ENCODE measurements at regions not wholly inside any gene's neighbourhood (a gene's known extent, or its start where the extent isn't known, plus 50 kb on each side); places are given as distances from the start of the nearest gene placed in this dataset.

DNA sequence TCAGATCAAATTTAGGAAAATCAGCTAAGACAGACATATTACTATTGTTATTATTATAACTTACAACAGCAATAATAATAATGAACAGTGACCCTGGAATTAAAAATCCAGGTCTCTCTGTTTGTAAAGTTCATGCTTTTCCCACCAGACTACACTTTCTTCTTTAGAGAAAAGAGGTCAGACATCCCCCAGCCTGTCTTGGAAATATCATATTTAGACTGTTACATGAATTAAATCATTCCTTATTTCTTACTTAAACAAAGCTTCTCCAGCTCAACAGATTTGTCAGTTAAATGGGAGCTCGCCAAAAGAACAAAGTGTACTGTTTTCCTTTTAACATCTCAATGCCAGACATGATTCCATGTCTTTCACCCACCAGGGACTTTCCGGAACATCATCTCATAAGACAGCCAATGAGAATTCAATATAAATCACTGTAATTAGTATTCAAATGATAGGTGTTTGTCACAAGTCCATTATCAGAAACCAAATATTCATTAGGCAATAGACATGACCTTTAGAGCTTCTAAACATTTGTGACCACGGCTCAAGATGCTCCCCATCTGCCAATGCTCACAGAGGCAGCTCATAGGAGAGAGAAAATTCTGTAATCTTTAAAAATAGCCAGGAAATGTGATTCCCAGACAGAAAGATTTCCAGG, 351.9 kb downstream of the ENC1 start:
- no peak for DNase-seq (ENCODE audit: low read depth)

DNA sequence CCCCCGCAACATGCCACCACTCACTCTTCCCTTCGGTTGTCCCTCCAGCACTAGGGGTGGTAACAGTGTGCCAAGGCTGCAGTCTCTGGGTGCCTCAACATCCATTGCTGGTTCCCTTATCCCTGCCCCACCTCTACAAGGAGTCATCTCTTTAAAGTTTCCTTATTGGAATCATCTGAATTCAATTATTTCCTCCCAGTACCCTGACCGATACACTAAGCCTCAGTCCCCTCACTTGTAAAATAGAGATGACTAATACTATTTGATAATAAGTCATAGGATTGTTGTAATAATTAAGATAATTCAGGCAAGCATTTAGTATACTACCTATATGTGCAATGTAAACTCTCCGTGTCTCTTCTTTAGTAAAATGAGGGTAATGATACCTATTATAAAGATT, 352.5 kb downstream of the ENC1 start:
- DNase-seq (ENCODE audit: low read depth), result no peak

DNA sequence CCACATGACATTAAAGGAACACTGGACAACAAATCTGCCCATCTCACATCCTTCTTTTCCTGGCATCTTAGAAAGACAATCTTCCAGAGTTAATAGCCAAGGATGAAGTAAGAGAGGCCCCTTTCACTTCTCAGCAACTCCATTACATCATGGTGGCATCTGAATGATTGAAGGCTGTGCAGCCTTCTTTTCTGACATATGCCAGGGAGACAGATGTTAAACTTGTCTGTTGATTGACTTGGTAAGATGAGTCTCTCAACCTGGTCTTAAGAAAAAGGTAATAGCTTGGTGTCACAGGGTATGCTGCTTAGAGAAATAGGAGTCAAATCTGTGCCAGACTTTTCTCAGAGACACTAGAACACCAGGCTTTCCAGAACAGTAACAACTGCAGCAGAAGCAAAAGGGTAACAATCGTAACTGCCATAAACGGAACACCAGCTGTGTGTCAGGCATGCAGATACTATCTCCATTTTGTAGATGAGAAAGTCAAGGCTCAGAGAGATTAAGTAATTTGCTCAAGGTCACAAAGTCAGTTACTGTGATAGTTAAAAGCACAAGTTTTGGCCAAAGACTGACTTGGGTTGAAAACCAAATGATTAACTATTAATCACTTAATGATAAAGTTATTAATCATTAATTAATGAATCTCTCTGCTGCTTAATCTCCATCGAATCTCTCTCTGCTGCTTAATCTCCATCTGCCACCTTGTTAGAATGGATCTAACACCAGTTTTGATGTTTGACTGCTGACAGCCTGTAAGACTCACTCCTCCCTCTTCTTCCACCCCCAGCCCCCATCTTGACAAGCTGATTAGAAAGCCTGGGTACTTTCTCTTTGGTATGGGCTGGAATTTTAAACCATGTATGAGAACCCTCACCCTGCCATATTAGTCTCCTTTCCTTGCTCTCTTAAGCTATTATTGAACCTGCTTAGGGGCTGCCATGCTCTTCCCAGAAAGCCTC, 353.5 kb downstream of the ENC1 start:
- DNase-seq (ENCODE audit: low read depth), result no peak

DNA sequence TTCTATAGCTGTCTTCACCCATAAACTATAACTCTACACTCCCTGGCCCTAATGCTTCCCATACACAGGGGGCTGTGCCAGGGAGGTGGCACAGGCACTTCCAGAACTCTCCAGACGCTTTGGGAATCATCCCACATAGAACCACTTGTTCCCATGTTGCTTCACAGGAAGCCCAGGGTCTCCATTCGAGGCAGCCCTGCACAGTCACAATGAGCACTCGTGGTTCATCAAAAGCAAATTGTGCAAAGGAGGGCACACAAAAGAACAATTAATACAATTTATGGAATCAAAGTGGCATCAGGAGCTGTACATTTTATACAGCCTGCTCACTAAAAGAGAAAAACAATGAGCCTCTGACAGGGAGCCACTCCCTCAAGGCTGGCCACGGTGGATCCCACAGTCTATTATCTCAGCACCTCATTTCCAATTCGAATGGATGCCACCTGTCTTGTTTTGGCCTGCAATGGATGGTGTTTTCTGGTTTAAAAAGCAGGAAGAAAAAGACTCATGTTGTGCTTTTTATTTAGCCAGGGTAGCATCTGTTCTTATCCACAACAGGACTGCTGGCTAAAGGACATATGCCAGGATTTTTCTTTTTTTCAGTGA, 354.8 kb downstream of the ENC1 start:
- no peak for DNase-seq (ENCODE audit: low read depth)

DNA sequence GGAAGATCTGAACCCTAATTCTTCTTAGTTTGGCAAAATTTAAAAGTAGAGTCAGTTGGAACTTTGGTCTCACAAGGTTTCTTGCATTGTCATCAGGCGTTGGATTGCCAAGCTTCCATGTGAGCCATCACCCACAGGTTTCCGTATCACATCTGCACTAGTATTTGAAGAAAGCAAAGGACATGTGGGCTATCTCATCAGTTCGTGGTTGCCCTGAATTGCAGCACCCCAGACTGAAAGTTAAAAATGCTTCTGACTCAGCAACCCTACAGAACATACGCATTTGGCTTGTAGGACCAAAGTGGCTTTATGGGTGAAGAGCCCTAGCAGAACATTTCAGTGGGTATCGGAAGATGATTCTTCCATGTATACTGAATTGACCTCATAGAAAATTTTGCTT, 358.0 kb downstream of the ENC1 start:
- DNase-seq (ENCODE audit: low read depth), result no peak

DNA sequence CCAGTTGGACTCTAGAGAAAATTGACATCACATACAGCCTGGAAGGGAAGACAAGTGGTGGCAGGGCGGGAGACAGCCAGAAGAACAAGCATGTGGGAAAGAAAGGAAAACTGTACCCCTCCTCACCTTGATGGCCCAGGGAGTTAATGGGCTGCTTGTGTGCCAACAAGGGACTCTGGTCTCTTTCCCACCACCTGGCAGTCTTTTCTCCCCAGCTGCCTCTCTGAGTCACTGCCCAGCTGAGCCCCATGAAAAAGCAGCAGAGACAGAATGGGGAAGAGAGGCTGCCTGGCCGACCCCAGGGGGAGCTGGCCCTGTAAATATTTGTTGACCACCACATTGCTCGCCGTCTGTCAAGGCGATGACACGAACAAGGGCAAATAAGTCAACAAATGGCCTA, 359.4 kb downstream of the ENC1 start:
- DNase-seq (ENCODE audit: low read depth), result no peak

DNA sequence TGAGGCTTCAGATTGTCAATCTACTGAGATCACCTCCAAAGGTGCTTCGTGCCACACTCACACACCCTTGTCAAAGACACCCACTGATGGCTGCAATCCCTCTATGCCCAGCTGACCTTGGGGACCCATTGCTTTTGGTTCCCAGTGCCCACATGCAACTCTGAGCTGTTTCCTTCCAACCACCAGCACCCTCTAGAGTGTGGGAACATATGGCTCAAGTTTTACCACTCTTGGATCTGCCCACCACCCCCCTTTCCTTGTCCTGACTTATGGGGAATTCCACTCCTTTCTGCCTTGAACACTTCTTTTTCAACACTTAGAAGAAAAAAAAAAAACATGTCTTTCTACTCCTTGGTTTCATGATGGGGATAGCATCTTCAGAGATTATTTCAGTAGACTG, 360.2 kb downstream of the ENC1 start:
- DNase-seq (ENCODE audit: low read depth), result no peak

DNA sequence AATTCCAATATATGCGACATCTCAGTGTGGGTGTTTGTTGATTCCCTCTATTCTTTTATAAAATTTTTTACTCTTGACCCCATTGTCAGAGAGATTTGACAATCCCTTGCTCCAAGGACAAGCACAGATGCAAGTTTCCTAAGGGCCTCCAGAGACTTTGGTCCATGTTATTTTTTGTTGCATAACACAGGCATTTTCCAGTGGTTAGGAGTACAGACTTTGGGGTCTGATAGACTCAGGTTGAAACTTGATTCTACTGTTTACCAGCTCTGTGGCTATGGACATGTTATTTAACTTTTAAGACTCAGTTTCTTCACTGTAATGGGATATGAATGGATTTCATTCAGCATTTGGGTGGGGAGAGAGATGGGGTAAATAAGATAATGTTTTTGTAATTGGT, 361.3 kb downstream of the ENC1 start:
- no peak for DNase-seq (ENCODE audit: low read depth)

DNA sequence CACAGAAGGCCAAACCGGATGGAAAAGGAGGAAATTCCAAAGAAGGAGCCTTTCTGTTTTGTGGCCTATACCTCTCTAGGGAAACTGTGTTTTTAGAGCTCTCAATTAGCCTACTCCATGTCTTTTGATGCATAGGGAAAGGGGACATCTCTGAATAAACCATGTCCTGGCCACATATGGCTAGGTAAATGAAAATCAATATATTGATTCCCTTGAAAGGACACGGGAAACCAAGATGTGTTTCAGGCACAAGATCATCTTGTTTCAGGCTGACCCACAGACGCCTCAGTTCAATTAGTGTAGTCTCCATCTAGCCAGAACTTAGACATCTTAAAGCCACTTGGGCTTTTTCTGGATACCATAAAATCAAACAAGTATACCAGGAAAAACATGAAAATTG, 363.1 kb downstream of the ENC1 start:
- DNase-seq (ENCODE audit: low read depth), result no peak

DNA sequence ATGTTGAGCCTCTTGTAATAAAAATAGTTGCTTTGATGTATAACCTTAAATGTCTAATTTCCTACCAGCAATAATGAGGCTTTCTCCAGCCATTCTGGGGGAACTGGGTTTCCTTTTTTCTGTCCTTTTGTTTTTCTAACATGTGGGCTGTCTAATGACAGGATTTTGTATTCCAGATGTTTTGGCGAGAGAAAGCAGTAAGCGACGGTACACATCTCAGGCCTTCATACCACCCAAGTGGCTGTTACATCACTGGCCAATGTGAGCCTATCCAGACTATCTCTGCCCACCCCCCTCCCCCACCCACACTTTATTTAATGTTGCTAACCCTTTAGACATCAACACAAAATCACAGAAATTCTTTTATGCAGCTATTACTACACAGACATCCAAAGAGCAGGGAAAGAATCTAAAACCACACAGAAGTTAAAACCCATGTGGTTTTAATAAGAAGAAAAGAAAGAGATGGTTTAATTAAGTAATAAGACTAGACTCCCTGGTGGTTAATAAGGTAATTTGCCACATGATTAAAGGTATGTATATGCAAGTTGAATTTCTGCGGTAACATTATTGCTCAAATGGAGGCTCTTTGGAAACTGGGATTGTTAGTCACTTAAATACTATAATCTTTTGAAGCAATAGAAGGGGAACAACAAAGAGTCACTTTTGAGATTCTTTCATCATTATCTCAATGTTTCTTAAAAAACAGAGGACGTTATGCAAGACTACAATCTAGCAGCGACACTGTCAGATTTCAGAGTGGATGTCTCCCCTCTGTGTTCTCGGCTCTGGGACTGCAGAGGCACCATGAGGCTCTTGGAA, 365.1 kb downstream of the ENC1 start:
- DNase-seq (ENCODE audit: low read depth), result no peak

DNA sequence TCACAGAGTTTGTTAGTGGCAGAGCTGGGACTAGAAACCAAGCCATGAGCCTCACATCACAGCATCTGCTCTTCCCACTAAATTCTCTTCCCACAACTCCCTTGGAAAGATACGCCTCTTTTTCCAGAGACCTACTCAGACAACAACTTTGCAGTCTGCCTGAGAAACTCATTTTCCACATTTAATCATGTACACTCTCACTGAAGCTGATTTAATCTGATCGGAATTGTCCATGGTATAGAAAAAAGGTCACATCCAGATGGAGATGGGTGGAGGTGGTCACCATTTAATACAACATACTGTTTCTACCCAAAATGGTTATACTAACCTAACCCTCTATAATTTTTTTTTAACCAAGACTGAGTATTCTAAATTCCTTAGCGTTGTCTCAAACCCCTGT, 366.2 kb downstream of the ENC1 start:
- no peak for DNase-seq (ENCODE audit: low read depth)

DNA sequence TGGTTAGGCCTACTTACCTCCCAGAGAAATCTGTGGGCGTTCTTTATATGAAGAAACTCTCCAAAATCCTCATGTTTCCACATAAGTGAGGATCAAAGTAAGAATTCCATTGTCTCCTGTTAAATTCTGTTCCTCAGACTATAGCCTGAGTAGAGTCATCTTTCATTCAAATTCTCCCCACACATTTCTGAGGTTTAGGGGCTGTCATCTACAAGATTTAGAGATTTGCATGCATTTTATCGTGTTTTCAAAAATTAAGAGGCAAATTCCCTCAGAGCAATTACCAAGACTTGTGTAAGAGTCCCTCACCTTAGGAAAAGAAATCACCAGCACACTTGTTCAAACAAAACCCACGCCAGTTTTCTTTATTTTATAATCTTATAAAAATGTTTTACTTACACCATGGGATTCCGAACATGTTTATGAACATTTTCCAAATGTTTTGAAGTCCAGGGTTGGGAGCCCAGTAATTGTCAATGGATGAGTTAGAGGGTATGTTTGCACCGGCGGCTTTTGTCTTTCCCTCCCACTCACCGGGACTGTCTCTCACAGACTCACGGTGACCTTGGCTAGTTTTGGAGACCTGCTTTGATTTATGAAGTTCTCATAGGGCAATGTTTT, 367.6 kb downstream of the ENC1 start:
- no peak for DNase-seq (ENCODE audit: low read depth)

DNA sequence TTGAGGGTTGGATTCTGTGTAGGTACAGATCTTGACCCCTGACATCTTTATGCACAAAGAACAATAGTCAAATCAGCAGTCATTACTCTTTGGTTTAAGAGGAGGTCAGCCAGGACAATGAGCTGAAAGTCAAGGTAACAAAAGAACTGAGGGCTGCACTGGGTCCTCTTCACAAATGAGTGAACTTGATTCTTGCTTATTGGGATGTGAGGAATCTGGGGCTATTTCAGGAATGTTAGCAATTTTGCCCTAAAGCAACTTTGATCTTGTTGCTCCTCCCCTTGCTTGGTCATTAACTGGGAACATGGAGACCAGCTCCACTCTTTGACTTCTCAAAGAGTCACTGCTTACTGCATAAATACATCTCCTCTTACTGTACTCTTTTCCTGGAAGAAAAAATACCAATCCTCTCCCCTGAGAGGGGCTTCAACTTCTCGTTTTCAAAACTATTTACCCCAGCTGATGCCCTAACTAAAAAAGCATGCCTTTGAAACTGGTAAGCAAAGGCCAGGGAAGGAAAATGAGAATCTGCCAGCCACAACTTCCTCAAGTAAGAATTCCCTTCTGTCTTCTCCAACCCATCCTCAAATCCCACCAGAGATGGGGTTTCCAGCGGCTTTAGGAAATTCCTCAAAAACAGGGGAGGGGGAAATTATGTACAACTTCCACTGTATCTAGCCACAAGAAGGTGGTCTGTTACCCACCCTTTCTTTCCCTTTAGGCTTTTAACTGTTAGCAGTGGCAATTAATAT, 368.3 kb downstream of the ENC1 start:
- DNase-seq (ENCODE audit: low read depth), result no peak

DNA sequence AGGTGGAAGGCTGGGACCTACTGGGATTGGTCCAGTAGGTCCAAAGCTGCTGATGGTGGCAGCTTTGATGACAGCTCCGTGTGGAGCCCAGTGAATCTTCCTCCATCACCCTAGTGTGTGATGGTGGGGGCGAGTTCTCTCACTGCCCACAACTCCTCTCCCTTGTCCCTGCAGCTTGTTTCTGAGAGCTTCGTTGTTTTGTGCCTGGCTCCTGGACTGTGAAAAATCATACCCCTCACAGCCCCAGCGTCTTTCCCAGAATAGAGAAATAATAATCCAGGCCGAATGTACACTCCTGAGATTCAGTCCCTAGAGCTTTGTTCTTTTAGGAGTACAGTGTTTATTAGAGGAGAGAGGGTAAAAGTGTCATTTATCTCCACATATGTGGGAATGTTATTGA, 372.2 kb downstream of the ENC1 start:
- no peak for DNase-seq (ENCODE audit: low read depth)

DNA sequence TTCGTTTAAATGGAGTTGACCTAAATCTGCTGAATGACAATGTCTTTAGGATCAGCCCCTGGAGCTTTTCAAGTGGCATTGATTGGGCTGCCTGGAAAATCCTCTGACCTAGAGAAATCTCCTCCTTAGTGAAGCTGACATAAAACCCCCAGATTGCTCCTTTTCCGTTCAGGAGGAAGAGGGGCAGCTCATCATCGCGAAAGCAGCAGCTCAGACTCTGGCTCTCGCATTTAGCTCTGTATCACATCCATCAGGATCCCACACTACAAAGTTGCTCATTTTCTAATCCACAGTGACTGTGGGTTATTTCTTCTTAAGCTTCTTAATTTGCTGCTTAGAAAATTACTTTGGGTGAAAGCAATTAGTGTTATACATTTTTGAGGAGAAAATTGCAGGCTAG, 373.7 kb downstream of the ENC1 start:
- DNase-seq (ENCODE audit: low read depth), result no peak

DNA sequence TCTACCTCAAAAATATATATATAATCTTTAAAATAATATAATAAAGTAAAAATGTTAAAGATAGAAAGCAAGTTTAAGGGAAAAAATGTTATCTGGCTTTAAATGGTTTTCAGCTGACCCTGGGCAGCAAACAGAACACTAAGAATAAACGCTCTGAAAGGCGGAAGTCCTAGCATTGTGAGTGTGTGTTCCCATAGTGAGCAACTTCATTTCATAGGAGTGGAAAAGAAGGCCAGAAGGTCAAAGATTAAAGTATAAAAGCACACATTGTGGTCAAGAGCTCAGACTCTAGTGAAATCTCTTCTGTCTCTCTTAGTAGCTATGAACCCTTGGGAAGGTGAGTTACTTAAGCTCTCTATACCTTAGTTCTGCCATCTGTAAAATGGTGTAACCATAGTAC, 374.4 kb downstream of the ENC1 start:
- DNase-seq (ENCODE audit: low read depth), result no peak

DNA sequence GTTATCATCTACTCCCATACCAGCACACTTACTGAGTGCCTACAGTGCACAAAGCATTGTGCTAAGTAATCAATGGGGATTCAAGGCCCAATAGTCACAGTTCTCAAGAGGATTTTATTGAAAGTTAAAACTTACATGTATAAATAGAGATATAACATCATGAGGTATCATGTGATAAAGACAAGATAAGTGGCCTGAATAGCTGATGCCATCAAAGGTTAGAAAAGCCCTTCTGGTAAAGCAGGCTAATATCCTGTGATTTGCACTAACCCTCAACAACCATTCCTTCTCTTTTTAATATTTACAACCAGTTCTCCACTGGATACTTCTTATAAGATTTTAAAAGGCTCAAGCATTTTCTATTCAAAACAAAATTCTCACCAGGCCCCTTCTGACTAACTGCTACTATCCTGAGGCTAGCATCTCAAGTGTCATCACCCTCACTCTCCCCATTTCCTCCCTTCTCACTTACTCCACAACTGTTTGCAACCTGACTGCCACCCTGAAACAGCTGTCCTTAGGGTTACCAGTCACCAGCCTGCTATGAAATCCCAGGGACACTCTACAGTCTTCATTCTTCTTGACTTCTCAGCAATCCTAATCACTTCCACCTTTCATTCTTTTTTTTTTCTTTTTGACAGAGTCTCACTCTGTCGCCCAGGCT, 377.9 kb downstream of the ENC1 start:
- DNase-seq (ENCODE audit: low read depth), result no peak

DNA sequence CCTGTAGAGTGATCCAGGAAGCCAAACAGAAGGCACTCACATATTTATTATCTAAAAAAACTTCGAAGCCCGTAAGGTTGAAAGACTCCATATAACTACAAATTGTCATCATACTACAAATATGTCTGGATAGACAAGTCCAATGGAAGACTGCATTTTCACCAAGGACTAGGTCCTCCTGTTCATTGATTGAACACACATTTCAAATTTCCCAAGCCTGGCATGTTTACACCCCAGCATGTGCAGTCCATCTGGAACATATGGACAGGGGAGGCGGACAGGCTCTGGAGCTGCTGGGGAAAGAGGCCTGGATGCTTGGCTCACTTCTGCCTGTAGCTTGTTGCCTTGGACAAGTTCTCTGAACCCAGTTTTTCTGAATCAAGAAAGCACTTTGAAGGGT, 378.7 kb downstream of the ENC1 start:
- DNase-seq (ENCODE audit: low read depth), result no peak

DNA sequence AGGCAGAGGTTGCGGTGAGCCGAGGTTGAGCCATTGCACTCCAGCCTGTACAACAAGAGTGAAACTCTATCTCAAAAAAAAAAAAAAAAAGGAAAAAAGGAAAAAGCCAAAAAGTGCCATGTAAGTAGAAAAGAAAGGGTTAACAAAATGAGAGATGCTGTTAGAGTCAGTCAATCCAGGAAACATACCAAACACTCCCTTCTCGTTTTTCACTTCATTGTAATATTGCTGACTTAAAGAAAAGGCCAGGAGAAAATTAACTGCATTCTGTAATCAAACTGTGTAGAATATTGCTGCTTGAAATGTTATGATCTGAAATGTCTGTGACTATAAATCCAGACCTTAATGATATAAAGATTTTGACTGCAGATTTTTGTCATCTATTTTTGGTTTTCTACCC, 379.1 kb downstream of the ENC1 start:
- no peak for DNase-seq (ENCODE audit: low read depth)

DNA sequence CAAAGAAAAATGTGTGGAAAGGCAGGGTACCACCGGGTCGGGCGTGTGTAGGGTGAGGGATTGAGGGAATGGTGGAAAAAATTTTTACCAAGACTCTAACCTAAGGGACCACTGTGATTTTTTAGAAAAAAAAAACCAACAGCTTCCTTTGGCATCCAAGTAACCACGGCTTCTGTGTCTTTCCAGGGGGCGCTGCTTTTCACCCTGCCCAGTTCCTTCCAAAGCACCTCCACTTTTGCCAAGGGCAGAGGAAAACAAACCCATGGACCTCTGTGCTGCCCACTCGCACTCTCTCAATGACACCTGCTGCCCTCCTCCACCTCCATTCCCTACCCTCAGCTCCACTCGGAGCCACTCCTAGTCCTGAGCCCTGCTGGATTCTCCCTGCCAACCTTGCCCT, 381.0 kb downstream of the ENC1 start:
- no peak for DNase-seq (ENCODE audit: low read depth)

DNA sequence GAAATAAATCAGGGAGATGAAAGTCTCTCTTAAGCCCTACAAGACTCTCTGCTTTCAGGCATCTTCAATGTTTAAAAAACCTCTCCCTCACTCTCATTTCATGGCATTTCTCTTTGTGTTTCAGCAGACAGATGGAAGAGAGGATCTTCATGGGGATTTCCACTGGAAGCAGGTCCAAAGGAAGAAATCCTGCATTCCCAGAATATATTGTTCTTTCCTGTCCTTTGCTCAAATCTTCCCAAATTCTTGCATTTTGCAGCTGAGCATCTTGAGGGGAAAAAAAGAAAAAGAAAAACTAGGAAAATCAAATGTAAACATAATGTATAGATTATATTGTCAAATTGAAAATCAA, 382.2 kb downstream of the ENC1 start:
- no peak for DNase-seq (ENCODE audit: low read depth)
